ENCODE measurements at regions not wholly inside any gene's neighbourhood (a gene's known extent, or its start where the extent isn't known, plus 50 kb on each side); places are given as distances from the start of the nearest gene placed in this dataset.

DNA sequence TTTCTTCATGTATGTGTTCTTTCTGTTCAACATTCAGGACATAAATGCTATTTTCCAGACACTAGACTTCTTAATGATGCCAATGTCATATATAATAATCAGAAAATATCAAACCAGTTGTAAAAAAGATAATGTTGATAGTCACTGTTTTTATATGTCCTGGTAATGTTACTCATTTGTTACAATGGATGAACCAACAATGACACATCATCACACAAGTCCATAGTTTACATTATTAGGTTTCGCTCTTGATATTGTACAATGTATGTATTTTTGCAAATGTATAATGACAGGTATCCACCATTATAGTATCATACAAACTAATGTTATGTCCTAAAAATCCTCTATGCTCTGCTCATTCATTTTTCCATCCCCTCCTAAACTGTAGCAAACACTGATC lies 243.8 kb upstream of the CDIN1 start:
- no peak for TF ChIP-seq POLR2AphosphoS5 (IDR thresholded peaks at IDR 0.05; ENCODE audit: insufficient read depth in 1 of 2, low read depth in 1 of 2)
- TF ChIP-seq, protein P1, sequence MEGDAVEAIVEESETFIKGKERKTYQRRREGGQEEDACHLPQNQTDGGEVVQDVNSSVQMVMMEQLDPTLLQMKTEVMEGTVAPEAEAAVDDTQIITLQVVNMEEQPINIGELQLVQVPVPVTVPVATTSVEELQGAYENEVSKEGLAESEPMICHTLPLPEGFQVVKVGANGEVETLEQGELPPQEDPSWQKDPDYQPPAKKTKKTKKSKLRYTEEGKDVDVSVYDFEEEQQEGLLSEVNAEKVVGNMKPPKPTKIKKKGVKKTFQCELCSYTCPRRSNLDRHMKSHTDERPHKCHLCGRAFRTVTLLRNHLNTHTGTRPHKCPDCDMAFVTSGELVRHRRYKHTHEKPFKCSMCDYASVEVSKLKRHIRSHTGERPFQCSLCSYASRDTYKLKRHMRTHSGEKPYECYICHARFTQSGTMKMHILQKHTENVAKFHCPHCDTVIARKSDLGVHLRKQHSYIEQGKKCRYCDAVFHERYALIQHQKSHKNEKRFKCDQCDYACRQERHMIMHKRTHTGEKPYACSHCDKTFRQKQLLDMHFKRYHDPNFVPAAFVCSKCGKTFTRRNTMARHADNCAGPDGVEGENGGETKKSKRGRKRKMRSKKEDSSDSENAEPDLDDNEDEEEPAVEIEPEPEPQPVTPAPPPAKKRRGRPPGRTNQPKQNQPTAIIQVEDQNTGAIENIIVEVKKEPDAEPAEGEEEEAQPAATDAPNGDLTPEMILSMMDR (IDR thresholded peaks at IDR 0.05): no peak
- no peak for TF ChIP-seq POLR2A (IDR thresholded peaks at IDR 0.05)

All from vagina (tissue), 2 donors.